Mucosa of descending colon (tissue), 3 donors: ENCODE measurements at regions not wholly inside any gene's neighbourhood (a gene's known extent, or its start where the extent isn't known, plus 50 kb on each side); places are given as distances from the start of the nearest gene placed in this dataset.
A peak's percentile ranks its signal among the peaks of the same experiment; 100 is the strongest.

Experiments
- ATAC-seq: fragments of 200-7000 bp; cut with Tn5 transposase; one replicate; pipeline ENCODE4 v1.9.1; 2020; ENCODE audit warnings: mild to moderate bottlenecking, moderate library complexity
- DNase-seq, 3 donors: peaks; one replicate each; pipeline ENCODE4 v3.0.0-alpha.2; 2020
- H3K36me3 ChIP-seq: fragments of 200-600 bp; one replicate; pipeline ENCODE4 v1.8.0; 2021; ENCODE audit warnings: low read depth, mild to moderate bottlenecking
- H3K4me1 ChIP-seq: fragments of 200-600 bp; one replicate; pipeline ENCODE4 v1.8.0; 2021; ENCODE audit warnings: low read depth, mild to moderate bottlenecking
- H3K4me3 ChIP-seq: fragments of 200-600 bp; one replicate; pipeline ENCODE4 v1.8.0; 2021; ENCODE audit warnings: mild to moderate bottlenecking
- H3K9me3 ChIP-seq: fragments of 200-600 bp; one replicate; pipeline ENCODE4 v1.8.0; 2021; ENCODE audit warnings: mild to moderate bottlenecking
- CTCF ChIP-seq: fragments of 200-600 bp; IDR thresholded peaks from one replicate; pipeline ENCODE4 v1.8.0; 2022; ENCODE audit warnings: antibody characterized with exemption, mild to moderate bottlenecking
- intact Hi-C, 2 donors: fragments of 100-400 bp; cut with DNase I in 1 of 2; cut with micrococcal nuclease in 1 of 2; formaldehyde crosslinking; loops; one replicate each; pipeline versions ENCODE4 v1.11.0 to v1.11.1; 2022; cut with DNase I, micrococcal nuclease
- donor health status: DM: no; HTN: no; CAD: no; lungs with moderate emphysema.
- donor health status: DM: no; HTN: no; CAD: no.
- donor health status: DM: no; HTN: yes; CAD: no.

- no peak for TF ChIP-seq CTCF
- no peaks in the 10 kb centered on the region for H3K36me3 ChIP-seq
- intact Hi-C loops, result no loop called here
- DNase-seq, result no peak
- H3K4me3 ChIP-seq, result no peak overlapping the region
- no peaks in the 10 kb centered on the region for H3K9me3 ChIP-seq
- ATAC-seq, result no peak
- H3K4me1 ChIP-seq, result no peaks in the 10 kb centered on the region
Observed at GRCh38 chrX:39484159-39485068, 613.3 kb downstream of the BCOR start.

- DNase-seq, result no peak
- no peaks in the 10 kb centered on the region for H3K36me3 ChIP-seq
- no peaks in the 10 kb centered on the region for H3K9me3 ChIP-seq
- no peaks in the 10 kb centered on the region for H3K4me1 ChIP-seq
- H3K4me3 ChIP-seq, result no peak overlapping the region
- no peak for TF ChIP-seq CTCF
- ATAC-seq, result no peak
- intact Hi-C loops, result no loop called here
Observed at GRCh38 chrX:39487166-39487968, 610.4 kb downstream of the BCOR start.

- Histone ChIP-seq H3K36me3 (no peaks in the 10 kb centered on the region), H3K9me3 (no peaks in the 10 kb centered on the region), H3K4me1 (no peaks in the 10 kb centered on the region), H3K4me3 (no peak overlapping the region)
- TF ChIP-seq CTCF, result no peak
- DNase-seq (no peak), ATAC-seq (no peak)
- intact Hi-C loops, result no loop called here
Observed at GRCh38 chrX:39487969-39488330, 609.8 kb downstream of the BCOR start.

GRCh38 chrX:39491548-39492297, 606.0 kb downstream of the BCOR start:
- Histone ChIP-seq H3K36me3 (no peaks in the 10 kb centered on the region), H3K4me1 (no peaks in the 10 kb centered on the region), H3K4me3 (no peak overlapping the region), H3K9me3 (no peaks in the 10 kb centered on the region)
- DNase-seq, result peak in 2 of 3 donors; percentile 38 to 61
- intact Hi-C loops, result no loop called here
- peak; percentile 82 for ATAC-seq
- no peak for TF ChIP-seq CTCF

GRCh38 chrX:39492497-39493162, 605.1 kb downstream of the BCOR start:
- ATAC-seq, result peak; percentile 56
- H3K9me3 ChIP-seq, result no peaks in the 10 kb centered on the region
- intact Hi-C loops, result no loop called here
- no peaks in the 10 kb centered on the region for H3K36me3 ChIP-seq
- H3K4me3 ChIP-seq, result no peak overlapping the region
- peak in 2 of 3 donors; percentile 15 to 34 for DNase-seq
- TF ChIP-seq CTCF, result no peak
- no peaks in the 10 kb centered on the region for H3K4me1 ChIP-seq
